PC-3 (cell line): ENCODE measurements at regions not wholly inside any gene's neighbourhood (a gene's known extent, or its start where the extent isn't known, plus 50 kb on each side); places are given as distances from the start of the nearest gene placed in this dataset.

Experiments used
- ATAC-seq: fragments of 200-7000 bp; cut with Tn5 transposase; 2 replicates; pipeline ENCODE4 v1.9.1; 2020; ENCODE audit warnings: mild to moderate bottlenecking, moderate library complexity
- BruUV-seq: library from RNA; stranded (reverse); fragments of 400-500 nt; replicated peaks from 2 replicates; lab custom pipeline; 2021; lab: Mats Ljungman, UMichigan
- CTCF ChIA-PET: fragments of 300-600 bp; sonication (Branson Sonifier 250); formaldehyde crosslinking; loops from one replicate; lab custom pipeline; 2022; ENCODE audit warnings: antibody characterized with exemption; lab: Charles Lee
- POLR2A ChIA-PET: fragments of 300-600 bp; sonication (Branson Sonifier 250); formaldehyde crosslinking; loops from one replicate; lab custom pipeline; 2022; ENCODE audit warnings: antibody characterized with exemption; ENCODE audit not compliant: unreplicated experiment; lab: Charles Lee
- DNase-seq: peaks from one replicate; pipeline ENCODE4 v3.0.0-alpha.2; 2015
- H2AFZ ChIP-seq: fragments of 300-600 bp; sonication (generic); 2 replicates; pipeline ENCODE4 v1.6.0; 2016; ENCODE audit warnings: antibody characterized with exemption, low read length
- H3F3A ChIP-seq: fragments of 300-600 bp; sonication (generic); one replicate; pipeline ENCODE4 v1.6.0; 2017; ENCODE audit warnings: antibody characterized with exemption, low read length, control low read depth, mild to moderate bottlenecking; ENCODE audit not compliant: unreplicated experiment
- H3K27ac ChIP-seq: fragments of 300-600 bp; sonication (generic); 2 replicates; pipeline ENCODE4 v1.5.1; 2016; ENCODE audit warnings: mild to moderate bottlenecking, low read length
- H3K27me3 ChIP-seq: fragments of 300-600 bp; sonication (generic); 2 replicates; pipeline ENCODE4 v1.6.1; 2016; ENCODE audit warnings: low read length, mixed read lengths
- H3K36me3 ChIP-seq: fragments of 300-600 bp; sonication (generic); 2 replicates; pipeline ENCODE4 v1.6.1; 2016; ENCODE audit warnings: low read depth, mixed run types, low read length, mixed read lengths
- H3K4me1 ChIP-seq: fragments of 300-600 bp; sonication (generic); 2 replicates; pipeline ENCODE4 v1.5.1; 2016; ENCODE audit warnings: low read length; ENCODE audit not compliant: insufficient read depth
- H3K4me2 ChIP-seq: fragments of 300-600 bp; sonication (generic); 2 replicates; pipeline ENCODE4 v1.6.0; 2016; ENCODE audit warnings: low read length
- H3K4me3 ChIP-seq: fragments of 300-600 bp; sonication (generic); 2 replicates; pipeline ENCODE4 v1.5.1; 2016; ENCODE audit warnings: mild to moderate bottlenecking, low read length, mixed read lengths
- H3K79me2 ChIP-seq: fragments of 300-600 bp; sonication (generic); 2 replicates; pipeline ENCODE4 v1.6.1; 2017; ENCODE audit warnings: low read length, mixed read lengths
- H3K9ac ChIP-seq: fragments of 300-600 bp; sonication (generic); 2 replicates; pipeline ENCODE4 v1.6.0; 2016; ENCODE audit warnings: mild to moderate bottlenecking, low read length
- H3K9me2 ChIP-seq: fragments of 300-600 bp; sonication (generic); replicated peaks from 2 replicates; pipeline ENCODE4 v1.6.1; 2016; ENCODE audit warnings: mixed run types, low read length, mixed read lengths
- H3K9me3 ChIP-seq: fragments of 300-600 bp; sonication (generic); 2 replicates; pipeline ENCODE4 v1.6.1; 2016; ENCODE audit warnings: low read length, mixed read lengths
- H4K20me1 ChIP-seq: fragments of 300-600 bp; sonication (generic); 2 replicates; pipeline ENCODE4 v1.6.1; 2016; ENCODE audit warnings: low read length, mixed read lengths
- EZH2 ChIP-seq: fragments of 300-600 bp; sonication (generic); IDR thresholded peaks from one replicate; pipeline ENCODE4 v1.6.1; 2017; ENCODE audit warnings: antibody characterized with exemption, mild to moderate bottlenecking, low read length; ENCODE audit not compliant: unreplicated experiment
- EZH2phosphoT487 ChIP-seq: fragments of 300-600 bp; sonication (generic); IDR thresholded peaks from 2 replicates; pipeline ENCODE4 v1.6.1; 2018; ENCODE audit warnings: mild to moderate bottlenecking, antibody characterized with exemption, low read length, borderline replicate concordance
- intact Hi-C: fragments of 100-400 bp; cut with micrococcal nuclease; formaldehyde crosslinking; loops from 2 replicates; pipeline ENCODE4 v1.9.0; 2023
- TF ChIP-seq, protein P1 (sequence below): fragments of 300-600 bp; sonication (generic); conservative IDR thresholded peaks from 2 replicates; pipeline ENCODE4 v1.5.1; 2017; ENCODE audit warnings: antibody characterized with exemption, low read depth, mild to moderate bottlenecking, low read length

DNA sequence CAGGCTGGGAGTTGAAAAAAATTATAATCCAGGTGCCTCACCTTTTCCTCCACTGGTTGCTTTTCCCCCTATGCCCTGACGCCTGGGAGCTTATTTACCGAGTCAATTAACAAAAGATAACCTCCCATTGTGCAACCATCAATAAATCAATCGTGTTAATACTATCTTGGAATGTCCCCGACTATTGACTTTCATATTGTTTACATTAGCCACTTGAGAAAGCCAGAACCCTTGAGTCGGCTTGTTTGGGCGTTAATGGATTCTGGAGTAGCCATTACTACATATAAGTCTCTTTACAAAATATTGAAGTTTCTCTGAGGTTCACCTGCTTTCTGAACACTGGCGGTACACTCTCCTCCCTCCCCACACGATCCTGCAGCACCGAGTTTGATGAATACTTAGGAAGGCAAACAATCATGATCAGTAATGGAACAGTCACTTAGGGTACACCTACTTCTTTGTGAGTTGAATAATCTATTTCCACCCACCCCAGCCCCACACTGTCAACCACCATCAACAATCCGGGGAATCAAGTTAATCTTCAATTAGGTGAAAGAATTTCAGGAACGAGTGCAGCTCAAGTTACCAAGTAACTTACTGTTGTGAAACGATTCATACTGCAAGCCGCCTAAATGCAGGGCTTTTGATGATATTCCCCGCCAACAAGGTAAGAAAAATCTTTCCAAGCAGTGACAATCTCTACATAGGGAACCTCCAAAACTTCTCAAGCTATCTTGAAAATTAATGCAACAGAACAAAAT, 159.3 kb upstream of the NR2F2 start:
- TF ChIP-seq EZH2phosphoT487: no peak
- TF ChIP-seq, protein P1, sequence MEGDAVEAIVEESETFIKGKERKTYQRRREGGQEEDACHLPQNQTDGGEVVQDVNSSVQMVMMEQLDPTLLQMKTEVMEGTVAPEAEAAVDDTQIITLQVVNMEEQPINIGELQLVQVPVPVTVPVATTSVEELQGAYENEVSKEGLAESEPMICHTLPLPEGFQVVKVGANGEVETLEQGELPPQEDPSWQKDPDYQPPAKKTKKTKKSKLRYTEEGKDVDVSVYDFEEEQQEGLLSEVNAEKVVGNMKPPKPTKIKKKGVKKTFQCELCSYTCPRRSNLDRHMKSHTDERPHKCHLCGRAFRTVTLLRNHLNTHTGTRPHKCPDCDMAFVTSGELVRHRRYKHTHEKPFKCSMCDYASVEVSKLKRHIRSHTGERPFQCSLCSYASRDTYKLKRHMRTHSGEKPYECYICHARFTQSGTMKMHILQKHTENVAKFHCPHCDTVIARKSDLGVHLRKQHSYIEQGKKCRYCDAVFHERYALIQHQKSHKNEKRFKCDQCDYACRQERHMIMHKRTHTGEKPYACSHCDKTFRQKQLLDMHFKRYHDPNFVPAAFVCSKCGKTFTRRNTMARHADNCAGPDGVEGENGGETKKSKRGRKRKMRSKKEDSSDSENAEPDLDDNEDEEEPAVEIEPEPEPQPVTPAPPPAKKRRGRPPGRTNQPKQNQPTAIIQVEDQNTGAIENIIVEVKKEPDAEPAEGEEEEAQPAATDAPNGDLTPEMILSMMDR: no peak
- TF ChIP-seq EZH2: no peak
- H2AFZ ChIP-seq: no peak overlapping the region
- no peak overlapping the region for H3K27ac ChIP-seq
- H3K79me2 ChIP-seq: no peaks in the 10 kb centered on the region
- DNase-seq: no peak
- no peaks in the 10 kb centered on the region for H3K9me3 ChIP-seq
- H3K4me2 ChIP-seq: no peak overlapping the region
- no peaks in the 10 kb centered on the region for H3F3A ChIP-seq
- intact Hi-C loops: no loop called here
- H3K4me1 ChIP-seq: no peaks in the 10 kb centered on the region
- CTCF ChIA-PET: no interaction called here
- H3K4me3 ChIP-seq: no peak overlapping the region
- no peak overlapping the region for H3K9ac ChIP-seq
- POLR2A ChIA-PET: no interaction called here
- no peaks in the 10 kb centered on the region for H3K9me2 ChIP-seq
- H3K36me3 ChIP-seq: no peaks in the 10 kb centered on the region
- ATAC-seq: no peak
- no peaks in the 10 kb centered on the region for H4K20me1 ChIP-seq
- H3K27me3 ChIP-seq: no peaks in the 10 kb centered on the region
- BruUV-seq: no TSS peak

DNA sequence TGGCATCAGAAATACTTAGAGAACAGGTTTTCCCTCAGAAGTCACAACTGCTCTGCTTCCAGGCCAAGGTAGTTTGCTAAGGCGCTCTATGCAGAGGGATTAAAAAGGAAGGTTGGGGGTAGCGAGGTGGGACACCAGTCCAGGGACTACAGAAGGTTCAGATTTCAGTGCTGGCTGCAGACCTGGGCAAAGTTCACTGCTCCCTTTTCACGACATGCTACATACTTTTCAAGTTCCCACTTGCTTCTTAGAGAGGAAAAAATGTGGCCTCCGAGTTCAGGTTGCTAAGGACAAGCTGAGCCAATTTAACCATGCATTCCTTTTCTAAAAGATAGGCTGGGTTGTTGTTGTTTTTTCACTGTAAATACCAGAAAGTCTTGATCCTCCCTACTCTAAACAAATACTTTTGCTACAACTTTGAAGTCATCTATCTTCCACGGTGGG, 158.6 kb upstream of the NR2F2 start:
- no peak for ATAC-seq
- Histone ChIP-seq H3K9ac (no peak overlapping the region), H3K27ac (no peak overlapping the region), H3K9me2 (no peaks in the 10 kb centered on the region), H3K4me3 (no peak overlapping the region), H3F3A (no peaks in the 10 kb centered on the region), H3K4me1 (no peaks in the 10 kb centered on the region), H3K36me3 (no peaks in the 10 kb centered on the region), H4K20me1 (no peaks in the 10 kb centered on the region), H3K27me3 (no peaks in the 10 kb centered on the region), H2AFZ (no peak overlapping the region), H3K79me2 (no peaks in the 10 kb centered on the region), H3K9me3 (no peaks in the 10 kb centered on the region), H3K4me2 (no peak overlapping the region)
- DNase-seq: no peak
- intact Hi-C loops: no loop called here
- ChIA-PET POLR2A (no interaction called here), CTCF (no interaction called here)
- no TSS peak for BruUV-seq
- TF ChIP-seq EZH2 (no peak), EZH2phosphoT487 (no peak)
- TF ChIP-seq, protein P1: no peak

DNA sequence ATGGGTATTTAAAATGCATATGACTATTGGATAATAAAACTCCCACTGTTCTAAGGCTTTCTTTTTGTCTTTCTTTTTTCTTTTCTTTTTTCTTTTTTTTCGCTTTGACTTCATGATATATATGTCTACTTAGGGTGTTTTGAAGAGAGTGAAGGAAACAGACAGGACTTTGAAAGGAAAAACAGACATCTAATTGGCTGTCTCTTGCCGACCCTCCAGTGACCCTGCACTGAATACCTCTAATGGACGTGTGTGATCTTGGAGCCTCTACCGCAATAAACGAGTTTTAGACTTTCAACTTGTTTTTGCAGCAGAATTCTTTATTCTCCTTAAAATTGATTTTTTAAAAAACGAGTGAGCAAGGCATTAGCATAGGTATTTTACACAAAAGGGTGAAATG, 158.1 kb upstream of the NR2F2 start:
- Histone ChIP-seq H3K4me1 (no peaks in the 10 kb centered on the region), H2AFZ (no peak overlapping the region), H3K36me3 (no peaks in the 10 kb centered on the region), H3K4me2 (no peak overlapping the region), H3K27me3 (no peaks in the 10 kb centered on the region), H3K9me2 (no peaks in the 10 kb centered on the region), H3F3A (no peaks in the 10 kb centered on the region), H3K79me2 (no peaks in the 10 kb centered on the region), H3K4me3 (no peak overlapping the region), H3K9me3 (no peaks in the 10 kb centered on the region), H3K9ac (no peak overlapping the region), H3K27ac (no peak overlapping the region), H4K20me1 (no peaks in the 10 kb centered on the region)
- intact Hi-C loops: no loop called here
- no TSS peak for BruUV-seq
- TF ChIP-seq EZH2phosphoT487 (no peak), EZH2 (no peak)
- TF ChIP-seq, protein P1: no peak
- DNase-seq (no peak), ATAC-seq (no peak)
- POLR2A ChIA-PET: no interaction called here
- CTCF ChIA-PET: no interaction called here
